Stimulated activated naive CD8-positive, alpha-beta T cell treated with anti-CD3 and anti-CD28 coated beads, Interleukin-15, Interleukin-2, amounts not matched to agents 100 U/mL and 50 U/mL, for 24 hours (primary cell): ENCODE measurements at regions not wholly inside any gene's neighbourhood (a gene's known extent, or its start where the extent isn't known, plus 50 kb on each side); places are given as distances from the start of the nearest gene placed in this dataset.
"Not testable (repeated sequence)": the region's sequence is repeated elsewhere in the genome, so short reads cannot be mapped to it uniquely, and the experiment has no call there.

Source experiments
- ATAC-seq: fragments of 150-1000 bp; cut with Tn5 transposase; one replicate; pipeline ENCODE4 v1.10.0; 2021
- DNase-seq: peaks from one replicate; pipeline ENCODE4 v3.0.0; 2021

DNA sequence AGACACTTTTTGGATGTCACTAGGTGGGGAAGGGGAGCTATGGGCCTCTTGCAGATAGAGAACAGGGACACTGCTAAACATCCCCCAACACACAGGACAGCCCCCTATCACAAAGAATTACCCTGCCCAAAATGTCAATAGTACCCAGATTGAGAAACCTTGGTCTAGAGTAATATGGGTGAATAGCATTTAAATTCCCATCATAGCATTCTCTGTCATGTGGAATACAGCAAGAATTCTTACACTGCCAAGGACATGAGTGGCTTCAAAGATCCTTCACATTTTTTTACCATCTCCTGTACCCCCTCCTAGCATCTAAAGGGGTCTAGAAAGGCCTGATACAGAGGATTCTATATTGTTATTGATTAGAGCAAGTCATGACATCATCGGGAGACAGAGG is 83.1 kb upstream of the SSTR4 start:
- ATAC-seq (no peak), DNase-seq (no peak)

- ATAC-seq (no peak), DNase-seq (no peak)
Measured at GRCh38 chr20:22954661-22955060, 80.5 kb upstream of the SSTR4 start.

DNA sequence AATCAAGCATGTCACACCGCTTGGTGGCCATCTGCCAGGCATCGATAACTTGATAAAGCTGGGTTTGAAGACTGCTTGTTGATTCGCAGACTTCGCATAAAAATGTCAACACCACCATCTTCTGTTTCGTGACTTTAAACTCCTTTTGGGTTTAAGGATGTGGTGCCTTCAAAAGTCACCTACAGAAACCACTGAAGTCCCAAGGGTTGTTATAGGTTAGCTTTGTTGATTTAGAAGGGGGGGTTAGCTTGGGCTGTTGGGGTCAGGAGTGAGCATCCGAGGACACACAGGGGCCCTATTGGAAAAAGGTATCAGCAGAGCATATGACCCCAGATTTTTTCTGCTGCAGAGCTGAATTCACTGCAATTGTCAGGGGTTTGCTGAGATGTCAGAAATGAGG is 76.7 kb upstream of the SSTR4 start:
- DNase-seq (no peak), ATAC-seq (no peak)

DNA sequence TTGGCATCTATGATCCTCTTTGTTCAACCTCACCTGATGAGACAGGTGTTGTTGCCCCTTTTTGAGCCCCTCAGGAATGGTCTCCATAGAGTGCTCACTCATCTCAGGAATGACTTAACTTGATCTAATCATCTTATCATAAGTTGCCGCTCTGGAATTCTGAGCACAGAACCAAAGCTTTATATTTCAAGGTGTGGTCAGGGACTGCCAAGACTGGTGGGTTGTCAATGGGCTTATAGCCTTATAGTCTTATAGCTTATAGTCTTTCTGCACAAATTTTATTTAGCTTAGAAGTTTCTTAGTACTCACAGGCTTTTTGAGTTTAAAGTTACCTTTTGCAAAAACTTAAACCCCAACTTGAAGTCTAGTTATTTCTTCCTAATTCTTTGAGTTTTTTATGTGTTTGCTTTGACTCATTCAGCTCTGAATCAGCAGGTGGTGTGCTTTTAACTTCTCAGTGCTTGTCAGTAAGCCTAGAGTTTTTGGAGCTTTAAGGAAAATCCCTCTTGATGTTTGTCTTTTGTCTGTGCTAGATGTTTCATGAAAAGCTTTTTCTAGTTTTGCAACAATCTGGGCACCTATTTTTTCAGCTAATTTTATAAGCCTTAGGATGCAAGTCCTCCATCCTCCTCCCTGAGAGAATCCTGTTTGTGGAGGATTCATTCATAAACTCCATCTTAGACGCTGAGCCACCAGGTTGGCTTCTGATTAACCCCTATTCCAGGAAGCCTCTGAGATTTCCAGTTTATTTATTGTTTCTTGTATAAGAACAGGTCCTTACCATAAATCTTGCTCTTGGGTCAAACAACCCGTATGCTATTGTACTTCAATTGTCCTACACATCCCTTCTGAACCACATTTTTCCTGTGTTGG is 72.3 kb upstream of the SSTR4 start:
- ATAC-seq (no peak), DNase-seq (no peak)

- ATAC-seq, result no peak
- DNase-seq, result no peak
Measured at GRCh38 chr20:22963581-22963980, 71.5 kb upstream of the SSTR4 start.

DNA sequence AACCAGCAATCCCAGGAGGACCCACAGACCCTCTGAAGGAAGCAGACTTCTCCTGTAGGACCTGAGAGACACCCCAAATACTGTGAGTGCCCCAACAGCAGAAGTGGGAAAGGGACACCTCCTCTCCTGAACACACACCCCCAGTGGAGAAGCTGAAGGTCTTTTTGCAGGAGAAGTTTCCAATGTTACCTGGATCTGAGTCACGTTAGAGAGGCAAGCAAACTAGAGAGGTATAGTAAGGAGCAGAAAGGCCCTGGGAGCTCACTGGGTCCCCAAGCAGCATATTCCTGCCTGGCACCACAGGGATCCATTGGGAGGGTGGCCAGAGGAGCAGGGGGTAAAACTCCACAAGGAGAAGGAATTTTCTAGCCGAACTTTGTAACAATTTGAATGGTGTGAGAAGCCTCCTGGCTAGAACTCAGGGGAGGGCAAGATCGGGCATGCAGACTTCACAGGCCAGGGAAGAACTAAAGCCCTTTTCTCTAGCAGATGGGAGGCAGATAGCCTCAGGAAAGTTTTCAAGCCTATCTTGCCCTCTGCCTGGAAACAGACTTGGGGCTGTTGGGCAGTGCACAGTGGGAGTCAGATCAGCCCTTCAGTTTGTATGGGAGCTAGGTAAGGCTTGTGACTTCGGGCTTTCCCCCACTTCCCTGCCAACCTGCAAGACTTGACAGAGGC is 68.2 kb upstream of the SSTR4 start:
- ATAC-seq (no peak), DNase-seq (no peak)

DNA sequence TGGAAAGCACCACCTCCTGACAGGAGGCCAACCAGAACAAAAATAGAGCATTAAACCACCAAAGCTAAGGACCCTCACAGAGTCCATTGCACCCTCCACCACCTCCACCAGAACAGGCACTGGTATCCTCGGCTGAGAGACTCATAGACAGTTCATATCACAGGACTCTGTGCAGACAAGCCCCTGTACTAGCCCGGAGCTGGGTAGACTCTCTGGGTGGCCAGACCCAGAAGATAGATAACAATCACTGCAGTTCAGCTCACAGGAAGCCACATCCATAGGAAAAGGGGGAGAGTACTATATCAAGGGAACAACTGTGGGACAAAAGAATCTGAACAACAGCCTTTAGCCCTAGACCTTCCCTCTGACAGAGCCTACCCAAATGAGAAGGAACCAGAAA is 67.4 kb upstream of the SSTR4 start:
- ATAC-seq, DNase-seq: not testable (repeated sequence)

DNA sequence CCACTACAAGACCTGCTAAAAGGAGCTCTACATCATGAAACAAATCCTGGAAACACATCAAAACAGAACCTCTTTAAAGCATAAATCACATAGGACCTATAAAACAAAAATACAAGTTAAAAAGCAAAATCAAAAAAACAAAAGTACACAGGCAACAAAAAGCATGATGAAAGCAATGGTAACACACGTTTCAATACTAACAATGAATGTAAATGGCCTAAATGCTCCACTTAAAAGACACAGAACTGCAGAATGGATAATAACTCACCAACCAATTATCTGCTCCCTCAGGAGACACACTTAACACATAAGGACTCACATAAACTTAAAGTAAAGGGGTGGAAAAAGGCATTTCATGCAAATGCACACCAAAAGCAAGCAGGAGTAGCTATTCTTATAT is 66.1 kb upstream of the SSTR4 start:
- ATAC-seq, DNase-seq: not testable (repeated sequence)

- ATAC-seq, DNase-seq: not testable (repeated sequence)
Measured at GRCh38 chr20:22971077-22971476, 64.0 kb upstream of the SSTR4 start.

DNA sequence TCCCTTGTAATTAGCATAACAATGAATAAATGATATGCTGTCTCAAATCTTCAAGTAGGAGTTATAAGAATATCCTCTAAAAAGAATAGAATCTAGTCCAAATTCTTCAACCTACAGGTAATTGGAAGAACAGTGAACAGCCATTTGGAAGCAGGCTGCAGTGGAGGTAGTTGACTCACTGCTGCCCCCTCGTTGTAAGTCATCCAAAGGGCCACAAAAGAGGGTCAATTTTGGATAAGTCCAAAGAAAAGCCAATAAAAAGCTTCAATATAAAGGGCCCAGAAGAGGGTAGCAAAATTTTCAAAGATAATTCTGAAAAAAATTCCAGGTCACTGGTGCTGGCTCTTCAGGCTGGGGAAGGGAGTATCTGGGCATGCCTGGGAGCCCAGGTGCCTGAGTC is 60.8 kb upstream of the SSTR4 start:
- ATAC-seq (no peak), DNase-seq (no peak)

GRCh38 chr20:22977047-22977785 is 57.9 kb upstream of the SSTR4 start:
- no peak for ATAC-seq

GRCh38 chr20:22984008-22984407 is 51.1 kb upstream of the SSTR4 start:
- no peak for DNase-seq
- no peak for ATAC-seq

More at GRCh38 chr20:22977047-22977785, 57.9 kb upstream of the SSTR4 start:
- DNase-seq, result no peak

DNA sequence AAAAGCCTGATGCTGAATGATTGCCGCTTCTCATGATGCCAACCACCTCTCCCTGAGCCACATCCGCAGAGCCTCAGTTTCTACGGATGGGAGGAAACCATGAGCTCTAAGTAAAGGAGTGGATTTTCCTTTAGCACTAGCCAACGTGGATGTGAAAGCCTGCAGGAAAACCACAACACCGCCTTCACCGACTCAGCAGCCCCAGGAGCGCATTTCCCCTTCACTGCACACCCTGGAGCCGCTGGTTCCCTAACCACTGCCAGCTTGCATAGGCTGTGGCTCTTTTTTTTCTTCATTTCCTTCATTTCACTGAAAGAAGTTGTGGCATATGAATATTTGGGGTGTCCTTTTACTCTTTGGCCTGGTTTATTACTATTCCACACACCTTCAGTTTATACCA is 50.5 kb upstream of the SSTR4 start:
- ATAC-seq, result no peak
- no peak for DNase-seq

DNA sequence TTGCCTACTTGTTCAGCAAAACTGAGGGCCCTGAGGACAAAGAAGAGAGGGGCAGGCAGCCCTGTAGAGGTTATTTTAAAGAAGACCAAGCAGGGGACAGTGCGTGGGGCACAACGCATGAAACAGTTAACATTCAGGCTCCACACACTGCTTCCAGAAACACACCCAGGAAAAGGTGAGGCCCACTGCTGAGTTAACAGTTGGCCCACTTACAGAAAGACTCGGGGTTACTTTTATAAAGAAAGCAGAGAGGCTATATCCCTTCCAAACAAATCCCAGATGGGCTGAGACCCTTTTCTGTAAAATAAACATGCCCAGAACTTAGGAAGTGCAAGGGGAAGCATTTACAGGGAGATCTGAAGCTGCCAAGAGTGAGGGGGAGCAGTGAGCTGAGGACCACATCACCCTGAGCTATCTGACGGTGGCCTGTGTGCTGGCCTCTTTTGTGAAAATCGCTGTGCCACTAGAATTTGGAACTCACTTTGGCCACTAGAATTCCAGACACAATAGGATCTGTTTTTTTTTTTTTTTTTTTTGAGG is 49.8 kb upstream of the SSTR4 start:
- ATAC-seq, result no peak
- no peak for DNase-seq
